ENCODE measurements at regions not wholly inside any gene's neighbourhood (a gene's known extent, or its start where the extent isn't known, plus 50 kb on each side); places are given as distances from the start of the nearest gene placed in this dataset.
"Not testable (repeated sequence)": the region's sequence is repeated elsewhere in the genome, so short reads cannot be mapped to it uniquely, and the experiment has no call there.

DNA sequence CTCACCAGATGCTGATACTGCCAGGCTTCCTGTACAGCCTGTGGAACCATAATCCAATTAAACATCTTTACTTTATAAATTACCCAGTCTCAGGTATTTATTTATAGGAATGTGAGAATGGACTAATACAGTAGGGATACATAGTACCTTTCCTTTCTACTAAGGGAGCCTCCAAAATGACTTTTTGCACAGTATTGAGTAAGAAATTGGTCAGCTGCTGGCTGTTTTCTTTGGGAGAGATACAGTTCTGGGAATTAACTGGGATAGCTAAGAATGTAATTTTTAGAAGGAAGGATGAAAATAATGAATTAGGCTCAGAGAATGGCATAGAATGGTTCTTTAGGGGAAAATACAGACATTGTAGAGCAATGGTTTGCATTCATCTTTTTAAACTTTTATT, 426.0 kb upstream of the DDI1 start:
- DNase-seq (ENCODE audit: extremely low spot score): no peak
- TF ChIP-seq, protein P1, sequence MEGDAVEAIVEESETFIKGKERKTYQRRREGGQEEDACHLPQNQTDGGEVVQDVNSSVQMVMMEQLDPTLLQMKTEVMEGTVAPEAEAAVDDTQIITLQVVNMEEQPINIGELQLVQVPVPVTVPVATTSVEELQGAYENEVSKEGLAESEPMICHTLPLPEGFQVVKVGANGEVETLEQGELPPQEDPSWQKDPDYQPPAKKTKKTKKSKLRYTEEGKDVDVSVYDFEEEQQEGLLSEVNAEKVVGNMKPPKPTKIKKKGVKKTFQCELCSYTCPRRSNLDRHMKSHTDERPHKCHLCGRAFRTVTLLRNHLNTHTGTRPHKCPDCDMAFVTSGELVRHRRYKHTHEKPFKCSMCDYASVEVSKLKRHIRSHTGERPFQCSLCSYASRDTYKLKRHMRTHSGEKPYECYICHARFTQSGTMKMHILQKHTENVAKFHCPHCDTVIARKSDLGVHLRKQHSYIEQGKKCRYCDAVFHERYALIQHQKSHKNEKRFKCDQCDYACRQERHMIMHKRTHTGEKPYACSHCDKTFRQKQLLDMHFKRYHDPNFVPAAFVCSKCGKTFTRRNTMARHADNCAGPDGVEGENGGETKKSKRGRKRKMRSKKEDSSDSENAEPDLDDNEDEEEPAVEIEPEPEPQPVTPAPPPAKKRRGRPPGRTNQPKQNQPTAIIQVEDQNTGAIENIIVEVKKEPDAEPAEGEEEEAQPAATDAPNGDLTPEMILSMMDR (IDR thresholded peaks at IDR 0.05; ENCODE audit: control extremely low read depth, extremely low read depth, low read depth, missing control alignments): no peak
- ChIA-PET POLR2A (no interaction called here), CTCF (interaction anchor here (1.1 to 1.3 kb wide), 3 partner anchors 10 to 13 kb away, joined by 3 to 6 read pairs (median 3); no protein-coding TSS in a partner anchor)

DNA sequence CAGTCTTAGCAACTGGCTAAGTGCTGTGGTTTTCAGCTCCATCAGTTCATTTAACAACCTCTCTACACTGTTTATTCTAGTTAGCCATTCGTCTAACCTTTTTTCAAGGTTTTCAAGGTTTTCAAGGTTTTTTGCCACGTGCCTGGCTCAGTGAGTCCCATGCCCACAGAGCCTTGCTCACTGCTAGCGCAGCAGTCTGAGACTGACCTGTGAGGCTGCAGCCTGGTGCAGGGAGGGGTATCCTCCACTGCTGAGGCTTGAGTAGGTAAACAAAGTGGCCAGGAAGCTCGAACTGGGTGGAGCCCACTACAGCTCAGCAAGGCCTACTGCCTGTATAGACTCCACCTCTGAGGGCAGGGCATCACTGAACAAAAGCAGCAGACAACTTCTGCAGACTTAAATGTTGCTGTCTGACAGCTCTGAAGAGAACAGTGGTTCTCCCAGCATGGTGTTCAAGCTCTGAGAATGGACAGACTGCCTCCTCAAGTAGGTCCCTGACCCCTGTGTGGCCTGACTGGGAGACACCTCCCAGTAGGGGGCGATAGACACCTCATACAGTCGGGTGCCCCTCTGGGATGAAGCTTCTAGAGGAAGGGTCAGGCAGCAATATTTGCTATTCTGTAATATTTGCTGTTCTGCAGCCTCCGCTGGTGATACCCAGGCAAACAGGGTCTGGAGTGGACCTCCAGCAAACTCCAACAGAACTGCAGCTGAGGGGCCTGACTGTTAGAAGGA, 424.7 kb upstream of the DDI1 start:
- CTCF ChIA-PET: interaction anchor here (1.1 to 1.4 kb wide), 3 partner anchors 8 to 12 kb away, joined by 3 to 4 read pairs (median 3); no protein-coding TSS in a partner anchor
- POLR2A ChIA-PET; DNase-seq (ENCODE audit: extremely low spot score): not testable (repeated sequence)

DNA sequence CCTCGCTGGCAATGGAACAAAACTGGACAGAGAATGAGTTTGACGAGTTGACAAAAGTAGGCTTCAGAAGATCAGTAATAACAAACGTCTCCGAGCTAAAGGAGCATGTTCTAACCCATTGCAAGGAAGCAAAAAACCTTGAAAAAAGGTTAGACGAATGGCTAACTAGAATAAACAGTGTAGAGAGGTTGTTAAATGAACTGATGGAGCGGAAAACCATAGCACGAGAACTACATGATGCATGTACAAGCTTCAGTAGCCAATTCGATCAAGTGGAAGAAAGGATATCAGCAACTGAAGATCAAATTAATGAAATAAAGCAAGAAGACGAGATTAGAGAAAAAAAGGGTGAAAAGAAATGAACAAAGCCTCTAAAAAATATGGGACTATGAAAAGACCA, 424.0 kb upstream of the DDI1 start:
- CTCF ChIA-PET: interaction anchor here (1.4 kb wide), 1 partner anchor 9 kb away, joined by 4 read pairs; no protein-coding TSS in a partner anchor
- POLR2A ChIA-PET; DNase-seq (ENCODE audit: extremely low spot score): not testable (repeated sequence)

DNA sequence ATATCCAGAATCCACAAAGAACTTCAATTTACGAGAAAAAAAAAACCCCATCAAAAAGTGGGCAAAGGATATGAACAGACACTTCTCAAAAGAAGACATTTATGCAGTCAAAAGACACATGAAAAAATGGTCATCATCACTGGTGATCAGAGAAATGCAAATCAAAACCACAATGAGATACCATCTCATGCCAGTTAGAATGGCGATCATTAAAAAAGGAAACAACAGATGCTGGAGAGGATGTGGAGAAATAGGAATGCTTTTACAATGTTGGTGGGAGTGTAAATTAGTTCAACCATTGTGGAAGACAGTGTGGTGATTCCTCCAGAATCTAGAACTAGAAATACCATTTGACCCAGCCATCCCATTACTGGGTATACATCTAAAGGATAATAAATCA, 419.9 kb upstream of the DDI1 start:
- POLR2A ChIA-PET; DNase-seq (ENCODE audit: extremely low spot score); CTCF ChIA-PET: not testable (repeated sequence)

DNA sequence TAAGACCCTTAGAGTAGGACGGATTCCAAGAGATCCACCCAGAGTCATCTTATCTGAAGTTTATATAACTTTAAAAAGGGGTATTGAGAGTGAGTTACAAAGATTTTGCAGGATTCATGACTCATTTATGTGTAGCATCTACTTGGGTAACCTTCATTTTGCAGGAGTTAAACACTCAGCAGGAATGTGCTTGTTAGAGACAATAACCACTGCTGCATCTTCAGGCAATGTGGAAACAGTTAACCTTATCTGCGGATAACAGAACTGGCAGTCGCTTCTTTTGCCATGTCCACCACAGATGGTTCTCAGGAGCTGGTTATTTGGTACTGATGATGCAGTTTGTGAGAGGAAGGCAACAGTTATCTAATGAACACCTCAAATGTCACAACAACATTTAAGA, 417.9 kb upstream of the DDI1 start:
- CTCF ChIA-PET: interaction anchor here (2.3 kb wide), 1 partner anchor 15 kb away, joined by 12 read pairs; no protein-coding TSS in a partner anchor
- TF ChIP-seq, protein P1 (IDR thresholded peaks at IDR 0.05; ENCODE audit: control extremely low read depth, extremely low read depth, low read depth, missing control alignments): no peak
- POLR2A ChIA-PET: no interaction called here
- DNase-seq (ENCODE audit: extremely low spot score): no peak

DNA sequence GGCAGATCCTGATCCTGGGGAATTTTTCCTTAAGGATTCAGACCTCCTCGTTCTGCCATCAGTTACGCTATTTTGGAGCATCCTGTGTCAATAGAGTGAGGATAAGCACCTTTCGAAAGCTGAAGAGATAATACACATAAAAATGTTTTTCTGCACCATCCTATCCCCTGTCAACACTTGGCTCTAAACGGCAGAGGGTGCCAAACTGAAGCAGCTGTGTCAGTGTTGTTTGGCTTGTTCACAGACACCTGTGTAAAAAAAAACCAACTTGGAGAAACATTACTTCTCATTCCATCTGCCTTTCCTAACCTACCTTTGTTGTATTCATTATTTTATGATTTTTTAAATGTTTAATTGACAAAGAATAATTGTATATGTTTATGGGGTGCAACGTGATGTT, 417.0 kb upstream of the DDI1 start:
- no peak for DNase-seq (ENCODE audit: extremely low spot score)
- POLR2A ChIA-PET: no interaction called here
- TF ChIP-seq, protein P1 (IDR thresholded peaks at IDR 0.05; ENCODE audit: control extremely low read depth, extremely low read depth, low read depth, missing control alignments): no peak
- CTCF ChIA-PET: interaction anchor here (1.1 to 2.3 kb wide), 5 partner anchors 8 to 51 kb away, joined by 3 to 12 read pairs (median 7); no protein-coding TSS in a partner anchor

DNA sequence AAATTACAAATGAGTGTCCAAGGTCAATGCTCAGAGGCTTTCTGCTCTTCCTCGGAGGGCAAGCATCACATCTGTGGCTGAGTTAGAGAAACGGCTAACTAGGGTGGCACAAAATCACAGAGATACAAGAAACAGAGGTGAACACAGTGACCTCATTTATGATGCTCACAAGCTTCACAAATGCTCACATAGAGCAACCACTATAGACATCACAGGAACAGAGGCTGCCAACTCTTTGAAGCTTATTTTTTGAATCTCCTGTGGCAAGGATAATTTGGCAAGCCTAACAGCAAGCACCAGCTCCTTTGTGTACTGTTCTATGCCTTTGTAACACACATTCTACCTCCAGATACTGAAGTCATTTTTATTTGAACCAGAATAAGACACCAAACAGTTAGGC, 416.5 kb upstream of the DDI1 start:
- TF ChIP-seq, protein P1 (IDR thresholded peaks at IDR 0.05; ENCODE audit: control extremely low read depth, extremely low read depth, low read depth, missing control alignments): no peak
- POLR2A ChIA-PET: no interaction called here
- no peak for DNase-seq (ENCODE audit: extremely low spot score)
- CTCF ChIA-PET: interaction anchor here (0.9 to 2.3 kb wide), 9 partner anchors 9 to 50 kb away, joined by 3 to 12 read pairs (median 4); no protein-coding TSS in a partner anchor

DNA sequence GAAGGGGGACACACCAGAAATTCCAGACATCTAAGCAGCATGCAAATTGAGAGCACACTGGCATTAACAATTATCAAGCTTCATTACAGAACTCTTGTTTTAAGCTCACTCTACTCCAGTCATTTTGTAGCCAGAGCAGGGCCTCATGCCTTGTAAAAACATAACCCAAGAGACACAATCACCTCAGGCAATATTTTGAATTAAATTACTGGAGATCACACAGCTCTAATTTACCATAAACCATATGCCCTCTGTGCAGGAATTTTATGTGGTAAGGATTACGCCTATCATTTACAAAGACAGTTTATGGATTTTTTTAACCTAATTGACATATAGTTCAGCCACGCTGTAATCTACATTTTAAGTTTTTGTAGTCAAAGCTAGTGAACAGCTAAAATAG, 414.1 kb upstream of the DDI1 start:
- DNase-seq (ENCODE audit: extremely low spot score): no peak
- CTCF ChIA-PET: interaction anchor here (1.0 to 2.0 kb wide), 3 partner anchors 10 to 40 kb away, joined by 3 to 6 read pairs (median 4); no protein-coding TSS in a partner anchor
- POLR2A ChIA-PET: no interaction called here
- TF ChIP-seq, protein P1 (IDR thresholded peaks at IDR 0.05; ENCODE audit: control extremely low read depth, extremely low read depth, low read depth, missing control alignments): no peak
